PC-3 (cell line): ENCODE measurements at regions not wholly inside any gene's neighbourhood (a gene's known extent, or its start where the extent isn't known, plus 50 kb on each side); places are given as distances from the start of the nearest gene placed in this dataset.

Source experiments
- ATAC-seq: fragments of 200-7000 bp; cut with Tn5 transposase; 2 replicates; pipeline ENCODE4 v1.9.1; 2020; ENCODE audit warnings: mild to moderate bottlenecking, moderate library complexity
- BruUV-seq: library from RNA; stranded (reverse); fragments of 400-500 nt; replicated peaks from 2 replicates; lab custom pipeline; 2021; lab: Mats Ljungman, UMichigan
- CTCF ChIA-PET: fragments of 300-600 bp; sonication (Branson Sonifier 250); formaldehyde crosslinking; loops from one replicate; lab custom pipeline; 2022; ENCODE audit warnings: antibody characterized with exemption; lab: Charles Lee
- POLR2A ChIA-PET: fragments of 300-600 bp; sonication (Branson Sonifier 250); formaldehyde crosslinking; loops from one replicate; lab custom pipeline; 2022; ENCODE audit warnings: antibody characterized with exemption; ENCODE audit not compliant: unreplicated experiment; lab: Charles Lee
- DNase-seq: peaks from one replicate; pipeline ENCODE4 v3.0.0-alpha.2; 2015
- H2AFZ ChIP-seq: fragments of 300-600 bp; sonication (generic); 2 replicates; pipeline ENCODE4 v1.6.0; 2016; ENCODE audit warnings: antibody characterized with exemption, low read length
- H3F3A ChIP-seq: fragments of 300-600 bp; sonication (generic); one replicate; pipeline ENCODE4 v1.6.0; 2017; ENCODE audit warnings: antibody characterized with exemption, low read length, control low read depth, mild to moderate bottlenecking; ENCODE audit not compliant: unreplicated experiment
- H3K27ac ChIP-seq: fragments of 300-600 bp; sonication (generic); 2 replicates; pipeline ENCODE4 v1.5.1; 2016; ENCODE audit warnings: mild to moderate bottlenecking, low read length
- H3K27me3 ChIP-seq: fragments of 300-600 bp; sonication (generic); 2 replicates; pipeline ENCODE4 v1.6.1; 2016; ENCODE audit warnings: low read length, mixed read lengths
- H3K36me3 ChIP-seq: fragments of 300-600 bp; sonication (generic); 2 replicates; pipeline ENCODE4 v1.6.1; 2016; ENCODE audit warnings: low read depth, mixed run types, low read length, mixed read lengths
- H3K4me1 ChIP-seq: fragments of 300-600 bp; sonication (generic); 2 replicates; pipeline ENCODE4 v1.5.1; 2016; ENCODE audit warnings: low read length; ENCODE audit not compliant: insufficient read depth
- H3K4me2 ChIP-seq: fragments of 300-600 bp; sonication (generic); 2 replicates; pipeline ENCODE4 v1.6.0; 2016; ENCODE audit warnings: low read length
- H3K4me3 ChIP-seq: fragments of 300-600 bp; sonication (generic); 2 replicates; pipeline ENCODE4 v1.5.1; 2016; ENCODE audit warnings: mild to moderate bottlenecking, low read length, mixed read lengths
- H3K79me2 ChIP-seq: fragments of 300-600 bp; sonication (generic); 2 replicates; pipeline ENCODE4 v1.6.1; 2017; ENCODE audit warnings: low read length, mixed read lengths
- H3K9ac ChIP-seq: fragments of 300-600 bp; sonication (generic); 2 replicates; pipeline ENCODE4 v1.6.0; 2016; ENCODE audit warnings: mild to moderate bottlenecking, low read length
- H3K9me2 ChIP-seq: fragments of 300-600 bp; sonication (generic); replicated peaks from 2 replicates; pipeline ENCODE4 v1.6.1; 2016; ENCODE audit warnings: mixed run types, low read length, mixed read lengths
- H3K9me3 ChIP-seq: fragments of 300-600 bp; sonication (generic); 2 replicates; pipeline ENCODE4 v1.6.1; 2016; ENCODE audit warnings: low read length, mixed read lengths
- H4K20me1 ChIP-seq: fragments of 300-600 bp; sonication (generic); 2 replicates; pipeline ENCODE4 v1.6.1; 2016; ENCODE audit warnings: low read length, mixed read lengths
- CTCF ChIP-seq: fragments of 300-600 bp; sonication (generic); conservative IDR thresholded peaks from 2 replicates; pipeline ENCODE4 v1.5.1; 2017; ENCODE audit warnings: antibody characterized with exemption, low read depth, mild to moderate bottlenecking, low read length
- EZH2 ChIP-seq: fragments of 300-600 bp; sonication (generic); IDR thresholded peaks from one replicate; pipeline ENCODE4 v1.6.1; 2017; ENCODE audit warnings: antibody characterized with exemption, mild to moderate bottlenecking, low read length; ENCODE audit not compliant: unreplicated experiment
- EZH2phosphoT487 ChIP-seq: fragments of 300-600 bp; sonication (generic); IDR thresholded peaks from 2 replicates; pipeline ENCODE4 v1.6.1; 2018; ENCODE audit warnings: mild to moderate bottlenecking, antibody characterized with exemption, low read length, borderline replicate concordance
- intact Hi-C: fragments of 100-400 bp; cut with micrococcal nuclease; formaldehyde crosslinking; loops from 2 replicates; pipeline ENCODE4 v1.9.0; 2023

GRCh38 chr6:170212051-170212756 lies 78.7 kb downstream of the DLL1 start:
- POLR2A ChIA-PET = no interaction called here
- H3K9me3 ChIP-seq = no peaks in the 10 kb centered on the region
- no peak overlapping the region for H3K27ac ChIP-seq
- no peaks in the 10 kb centered on the region for H4K20me1 ChIP-seq
- BruUV-seq = no TSS peak
- no peaks in the 10 kb centered on the region for H3F3A ChIP-seq
- no peaks in the 10 kb centered on the region for H3K9me2 ChIP-seq
- H3K4me3 ChIP-seq = no peak overlapping the region
- TF ChIP-seq EZH2phosphoT487 (no peak), EZH2 (no peak), CTCF (no peak)
- no peaks in the 10 kb centered on the region for H3K36me3 ChIP-seq
- CTCF ChIA-PET = no interaction called here
- no peaks in the 10 kb centered on the region for H3K4me1 ChIP-seq
- no peak for DNase-seq
- H3K9ac ChIP-seq = no peak overlapping the region
- no peak overlapping the region for H2AFZ ChIP-seq
- intact Hi-C loops = no loop called here
- no peak for ATAC-seq
- H3K4me2 ChIP-seq = no peak overlapping the region
- no peaks in the 10 kb centered on the region for H3K79me2 ChIP-seq
- no peaks in the 10 kb centered on the region for H3K27me3 ChIP-seq

GRCh38 chr6:170211404-170212025 lies 79.4 kb downstream of the DLL1 start:
- Histone ChIP-seq H3K27me3 (no peaks in the 10 kb centered on the region), H3K79me2 (no peaks in the 10 kb centered on the region), H3F3A (no peaks in the 10 kb centered on the region), H3K4me3 (no peak overlapping the region), H3K9me2 (no peaks in the 10 kb centered on the region), H4K20me1 (no peaks in the 10 kb centered on the region), H2AFZ (no peak overlapping the region), H3K36me3 (no peaks in the 10 kb centered on the region), H3K4me1 (no peaks in the 10 kb centered on the region), H3K4me2 (no peak overlapping the region), H3K9me3 (no peaks in the 10 kb centered on the region), H3K27ac (no peak overlapping the region), H3K9ac (no peak overlapping the region)
- ChIA-PET CTCF (no interaction called here), POLR2A (no interaction called here)
- BruUV-seq = no TSS peak
- intact Hi-C loops = no loop called here
- ATAC-seq (no peak), DNase-seq (no peak)
- TF ChIP-seq EZH2phosphoT487 (no peak), CTCF (no peak), EZH2 (no peak)
